GM12878 (cell line): ENCODE measurements at regions not wholly inside any gene's neighbourhood (a gene's known extent, or its start where the extent isn't known, plus 50 kb on each side); places are given as distances from the start of the nearest gene placed in this dataset.

ENCODE experiments used
- ATAC-seq: fragments of 200-7000 bp; cut with Tn5 transposase; 3 replicates; pipeline ENCODE4 v1.9.1; 2020; ENCODE audit warnings: mild to moderate bottlenecking, moderate library complexity
- BruUV-seq: library from RNA; stranded (reverse); fragments of 400-500 nt; replicated peaks from 2 replicates; lab custom pipeline; 2021; lab: Mats Ljungman, UMichigan
- CTCF ChIA-PET: fragments of 300-600 bp; sonication (Branson Sonifier 250); formaldehyde crosslinking; extraction: SDS; loops from one replicate; lab custom pipeline; 2021; ENCODE audit warnings: inconsistent platforms; lab: Yijun Ruan, JAX
- POLR2A ChIA-PET: fragments of 350-600 bp; formaldehyde crosslinking; extraction: SDS; loops from one replicate; lab custom pipeline; 2021; ENCODE audit warnings: inconsistent platforms; lab: Charles Lee
- RAD21 ChIA-PET: fragments of 300-600 bp; sonication (Branson Sonifier 250); formaldehyde crosslinking; loops from one replicate; lab custom pipeline; 2023; ENCODE audit warnings: antibody characterized with exemption; ENCODE audit not compliant: unreplicated experiment; lab: Charles Lee
- SMC1A ChIA-PET: fragments of 300-600 bp; sonication (Branson Sonifier 250); formaldehyde crosslinking; loops from one replicate; lab custom pipeline; 2023; ENCODE audit not compliant: unreplicated experiment, uncharacterized antibody; lab: Charles Lee
- DNase-seq: peaks from one replicate; pipeline ENCODE4 v3.0.0-alpha.2; 2011; ENCODE audit warnings: low read depth, low spot score
- FAIRE-seq: peaks from 3 replicates; lab custom pipeline; 2011; peaks lifted over from hg19 to GRCh38; lab: Jason Lieb, UNC
- H2AFZ ChIP-seq: 2 replicates; pipeline ENCODE4 v1.6.0; 2011; ENCODE audit warnings: low read depth, low read length, control low read depth; ENCODE audit not compliant: control insufficient read depth
- H3K27ac ChIP-seq: 2 replicates; pipeline ENCODE4 v1.5.1; 2011; ENCODE audit warnings: control low read depth; ENCODE audit not compliant: control insufficient read depth, insufficient read depth
- H3K27me3 ChIP-seq, 2 experiments: replicated peaks in 1 of 2; 2 replicates each; pipeline versions ENCODE4 v1.6.0 to v1.6.1; 2011; ENCODE audit warnings: low read length in 1 of 2; ENCODE audit not compliant: control insufficient read depth in 2 of 2, insufficient read depth in 2 of 2
- H3K36me3 ChIP-seq, 2 experiments: 2 replicates each; pipeline ENCODE4 v1.5.1; 2011; ENCODE audit warnings: low read length in 1 of 2; ENCODE audit not compliant: control insufficient read depth in 2 of 2, insufficient read depth in 2 of 2
- H3K4me1 ChIP-seq: 2 replicates; pipeline ENCODE4 v1.6.1; 2011; ENCODE audit warnings: mild to moderate bottlenecking, low read length, moderate library complexity, mixed read lengths; ENCODE audit not compliant: control insufficient read depth, insufficient read depth
- H3K4me2 ChIP-seq: 2 replicates; pipeline ENCODE4 v1.6.0; 2011; ENCODE audit warnings: control low read depth; ENCODE audit not compliant: control insufficient read depth, insufficient read depth
- H3K4me3 ChIP-seq: fragments of 200-600 bp; sonication (generic); 2 replicates; pipeline ENCODE4 v1.5.1; 2016
- H3K79me2 ChIP-seq: 2 replicates; pipeline ENCODE4 v1.6.0; 2011; ENCODE audit warnings: low read length; ENCODE audit not compliant: control insufficient read depth, insufficient read depth
- H3K9ac ChIP-seq: 2 replicates; pipeline ENCODE4 v1.8.0; 2011; ENCODE audit warnings: low read length, control low read depth, mixed read lengths; ENCODE audit not compliant: control insufficient read depth, insufficient read depth
- H3K9me3 ChIP-seq: replicated peaks from 3 replicates; pipeline ENCODE4 v1.5.1; 2011; ENCODE audit warnings: mild to moderate bottlenecking, low read length; ENCODE audit not compliant: control insufficient read depth, insufficient read depth
- H4K20me1 ChIP-seq: 2 replicates; pipeline ENCODE4 v1.6.0; 2011; ENCODE audit not compliant: control insufficient read depth, insufficient read depth
- BACH1 ChIP-seq: fragments of 450-650 bp; IDR thresholded peaks from 2 replicates; pipeline ENCODE4 v1.6.1; 2017; ENCODE audit warnings: mild to moderate bottlenecking, borderline replicate concordance
- CHD4 ChIP-seq: fragments of 200-600 bp; sonication (generic); IDR thresholded peaks from 2 replicates; pipeline ENCODE4 v1.6.1; 2016; ENCODE audit warnings: mild to moderate bottlenecking
- EED ChIP-seq: sonication (generic); IDR thresholded peaks from 2 replicates; pipeline ENCODE4 v1.6.1; 2016; ENCODE audit warnings: antibody characterized with exemption, low read depth
- ZBTB11 ChIP-seq: fragments of 450-650 bp; formaldehyde crosslinking; IDR thresholded peaks from 2 replicates; pipeline ENCODE4 v1.5.0; 2022; ENCODE audit warnings: mild to moderate bottlenecking, missing genetic modification characterization
- ZBTB4 ChIP-seq: fragments of 450-650 bp; formaldehyde crosslinking; IDR thresholded peaks from 2 replicates; pipeline ENCODE4 v1.4.0; 2022; ENCODE audit warnings: mild to moderate bottlenecking, moderate library complexity
- WGBS: methylation state at CpG from one replicate; pipeline ENCODE4 v1.1.6; 2016; ENCODE audit warnings: low lambda C conversion rate; ENCODE audit not compliant: insufficient replicate concordance, insufficient coverage; ENCODE audit errors: missing lambda C conversion rate; 5-methylcytosine and 5-hydroxymethylcytosine counted together
- in situ Hi-C: fragments of 300-500 bp; cut with MboI; formaldehyde crosslinking; loops from 9 replicates; pipeline ENCODE4 v1.14.3; 2018; ENCODE audit warnings: mixed read lengths
- intact Hi-C: fragments of 100-400 bp; cut with micrococcal nuclease; formaldehyde crosslinking; loops from one replicate; pipeline ENCODE4 v1.14.2; 2022; ENCODE audit not compliant: unreplicated experiment

GRCh38 chr6:164928057-164928727 lies 381.2 kb downstream of the C6orf118 start:
- RAD21 ChIA-PET, result no interaction called here
- no peak overlapping the region for H2AFZ ChIP-seq
- H3K4me2 ChIP-seq, result no peak overlapping the region
- no peaks in the 10 kb centered on the region for H3K4me1 ChIP-seq
- 51% methylated on average over 17 of the region's 17 CpGs for WGBS
- no peaks in the 10 kb centered on the region for H3K36me3 ChIP-seq
- BruUV-seq, result no TSS peak
- FAIRE-seq, result no peak
- no peak overlapping the region for H3K4me3 ChIP-seq
- no peak for TF ChIP-seq EED
- TF ChIP-seq CHD4, result no peak
- no peak for TF ChIP-seq ZBTB11 (CRISPR knock-in tag)
- TF ChIP-seq BACH1, result no peak
- no peak for TF ChIP-seq ZBTB4 (CRISPR knock-in tag)
- TF ChIP-seq, all 136 proteins: peak for 0
- intact Hi-C loops, result loop anchor here (5.0 to 10.0 kb wide), 3 partner anchors 823 to 1511 kb away; no protein-coding TSS in a partner anchor
- CTCF ChIA-PET, result interaction anchor here (0.6 to 1.6 kb wide), 10 partner anchors 9 to 1757 kb away, joined by 3 to 5 read pairs (median 3); no protein-coding TSS in a partner anchor
- POLR2A ChIA-PET, result no interaction called here
- H3K27ac ChIP-seq, result no peak overlapping the region
- in situ Hi-C loops, result no loop called here
- no peaks in the 10 kb centered on the region; the same call in 2 of the 3 replicates for H3K9me3 ChIP-seq
- H3K9ac ChIP-seq, result no peak overlapping the region
- no peaks in the 10 kb centered on the region for H3K79me2 ChIP-seq
- H3K27me3 ChIP-seq, result no peaks in the 10 kb centered on the region
- DNase-seq (no peak), ATAC-seq (no peak)
- SMC1A ChIA-PET, result interaction anchor here (0.6 kb wide), 1 partner anchor 95 kb away, joined by 3 read pairs; no protein-coding TSS in a partner anchor
- H4K20me1 ChIP-seq, result no peaks in the 10 kb centered on the region
